SKM-1 (cell line): ENCODE measurements at regions not wholly inside any gene's neighbourhood (a gene's known extent, or its start where the extent isn't known, plus 50 kb on each side); places are given as distances from the start of the nearest gene placed in this dataset.

ENCODE experiments used
- DNase-seq: peaks from one replicate; lab custom pipeline; 2025; ENCODE audit not compliant: unreplicated experiment; lab: John Stamatoyannopoulos, UW

GRCh38 chr2:128984855-128985254 is 666.2 kb upstream of the HS6ST1 start:
- no peak for DNase-seq

DNA sequence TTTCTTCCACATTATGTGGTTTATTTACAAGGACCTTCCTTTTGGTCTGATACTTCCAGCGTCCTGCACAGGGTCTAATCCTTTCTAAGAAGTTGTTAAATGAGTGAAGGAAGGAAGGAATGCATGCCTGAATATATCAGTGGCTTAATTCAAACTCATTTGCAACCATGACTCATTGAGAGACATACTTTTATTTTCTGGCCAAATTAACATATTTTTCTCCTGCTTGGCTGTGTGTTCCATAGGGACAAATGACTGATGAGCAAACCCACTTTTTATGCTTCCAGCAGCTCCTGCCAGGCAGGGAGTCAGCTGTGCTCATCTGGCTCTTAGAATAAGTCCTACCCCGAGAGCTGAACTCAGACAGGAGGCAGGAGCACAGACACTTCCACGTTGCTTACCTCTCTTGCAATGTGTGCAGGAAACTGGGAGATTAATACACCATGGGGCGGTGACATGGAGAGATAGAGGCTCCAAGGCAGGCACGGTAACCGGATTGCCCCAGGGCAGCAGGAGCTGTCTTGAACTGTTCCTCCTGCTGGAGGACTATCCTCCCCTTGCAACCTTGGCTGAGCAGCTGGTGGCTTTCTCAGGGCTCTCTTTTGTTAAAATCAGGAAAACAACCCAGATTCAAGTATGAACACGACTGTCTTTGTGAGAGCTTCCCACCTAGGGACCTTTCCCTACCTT is 667.5 kb upstream of the HS6ST1 start:
- no peak for DNase-seq

GRCh38 chr2:128986867-128987268 is 668.2 kb upstream of the HS6ST1 start:
- no peak for DNase-seq

DNA sequence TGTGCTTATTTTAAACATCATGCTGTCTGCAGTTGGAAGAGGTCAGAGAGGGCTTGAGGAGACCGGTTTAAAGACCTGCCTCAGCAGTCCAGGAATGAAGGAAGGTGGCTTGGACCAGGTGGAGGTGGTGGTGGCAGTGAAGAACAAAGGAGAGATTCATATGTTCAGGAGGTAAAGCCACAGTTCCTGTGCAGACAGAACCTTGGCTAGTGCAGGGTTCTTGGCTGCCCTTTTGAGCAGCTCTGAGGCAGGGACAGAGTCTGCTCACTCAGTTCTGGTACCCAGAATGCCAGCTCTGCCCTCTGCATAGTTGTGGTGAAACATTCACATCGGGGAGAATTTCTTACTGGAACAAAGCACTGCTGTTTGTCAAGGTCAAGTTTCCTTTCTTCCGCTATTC is 669.7 kb upstream of the HS6ST1 start:
- no peak for DNase-seq

- DNase-seq = no peak
These were observed 670.3 kb upstream of the HS6ST1 start for GRCh38 chr2:128988967-128989366.

DNA sequence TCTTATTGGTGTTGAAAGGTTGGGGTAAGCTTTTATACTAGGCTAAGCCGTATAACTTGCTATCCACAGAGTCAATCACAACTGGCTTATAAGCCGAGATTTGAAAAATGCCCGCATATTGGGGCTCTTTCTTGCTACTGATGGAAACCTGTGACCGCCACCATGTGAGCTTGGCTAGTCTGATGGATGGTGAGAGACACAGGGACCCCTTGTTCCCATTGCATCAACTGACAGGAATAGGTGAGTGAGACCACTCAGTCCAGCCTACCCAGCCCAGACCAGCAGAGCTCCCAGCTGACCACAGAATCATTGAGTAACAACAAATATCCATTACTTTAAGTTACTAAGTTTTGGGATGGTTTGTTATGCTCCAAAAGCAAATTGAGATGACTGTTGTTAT is 676.4 kb upstream of the HS6ST1 start:
- no peak for DNase-seq

DNA sequence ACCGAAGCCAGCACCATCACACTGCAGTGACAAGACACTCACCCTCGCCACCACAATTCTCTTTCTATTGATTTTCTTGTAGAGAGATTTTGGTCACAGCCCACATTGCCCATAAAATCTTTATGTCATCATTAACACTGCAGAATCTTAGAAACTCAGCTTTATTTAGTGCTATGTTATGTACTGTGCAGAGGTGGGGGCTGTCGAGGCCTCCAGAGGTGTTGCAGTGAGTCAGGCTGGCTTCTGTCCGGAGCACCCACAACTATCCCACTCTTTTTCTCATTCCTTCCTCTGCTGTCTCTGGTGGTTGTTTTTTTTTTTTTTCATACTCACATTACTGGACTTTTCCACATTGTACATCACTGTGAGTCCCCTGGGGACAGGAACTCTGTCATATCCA is 677.4 kb upstream of the HS6ST1 start:
- DNase-seq = no peak

DNA sequence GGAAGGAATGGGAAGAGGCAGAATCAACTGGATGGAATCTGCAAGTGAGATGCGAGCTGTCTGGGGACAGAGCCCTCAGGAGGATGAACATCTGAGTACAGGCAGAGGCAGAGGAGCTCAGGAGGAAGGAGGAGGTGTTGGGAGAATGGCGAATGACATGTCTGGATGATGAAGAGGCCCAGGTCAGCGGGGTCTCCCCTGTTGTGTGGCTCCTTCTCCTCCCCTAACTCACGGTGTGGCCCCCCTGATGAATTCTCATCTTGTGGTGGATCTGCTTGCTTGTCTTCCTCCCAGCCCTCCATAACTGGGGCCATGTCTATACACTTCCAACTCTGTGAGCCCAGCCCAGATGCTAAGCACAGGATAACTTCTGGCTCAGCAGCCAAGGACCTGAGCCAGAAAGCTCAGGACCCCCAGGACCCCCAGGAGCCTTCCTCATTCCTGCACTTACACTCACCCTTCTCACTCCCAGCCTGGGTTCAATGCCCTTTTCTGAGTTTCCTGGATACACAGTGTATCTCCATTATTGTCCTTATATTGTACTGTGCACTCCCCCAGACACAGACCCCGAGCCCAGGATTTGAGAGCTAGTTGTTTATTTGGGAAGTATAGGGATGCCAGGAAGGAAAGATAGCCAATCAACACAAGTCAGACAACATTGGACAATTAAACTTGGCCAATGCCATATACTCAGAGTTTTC is 678.6 kb upstream of the HS6ST1 start:
- DNase-seq = no peak

DNA sequence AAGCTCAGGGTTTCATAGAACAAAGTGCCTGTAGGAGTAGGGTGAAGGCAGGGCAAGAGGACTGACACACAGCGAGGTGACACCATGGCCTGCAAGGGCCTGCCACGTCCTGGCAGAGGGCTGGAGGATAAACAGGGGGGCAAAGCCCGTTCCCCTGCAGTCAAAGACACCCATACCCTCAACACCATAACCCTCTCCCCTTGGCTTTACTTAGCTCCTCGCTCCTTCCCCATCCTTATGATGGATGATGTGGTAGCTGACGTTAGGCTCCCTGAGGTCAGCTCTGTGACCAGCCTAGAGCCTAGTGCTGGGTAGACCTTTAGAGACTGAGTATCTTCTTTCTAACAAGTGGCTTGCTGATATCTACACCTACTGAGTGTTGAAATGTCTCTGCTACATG is 683.3 kb upstream of the HS6ST1 start:
- DNase-seq = no peak

- no peak for DNase-seq
These were observed 684.1 kb upstream of the HS6ST1 start for GRCh38 chr2:129002751-129003150.

- no peak for DNase-seq
These were observed 685.8 kb upstream of the HS6ST1 start for GRCh38 chr2:129004485-129004884.

DNA sequence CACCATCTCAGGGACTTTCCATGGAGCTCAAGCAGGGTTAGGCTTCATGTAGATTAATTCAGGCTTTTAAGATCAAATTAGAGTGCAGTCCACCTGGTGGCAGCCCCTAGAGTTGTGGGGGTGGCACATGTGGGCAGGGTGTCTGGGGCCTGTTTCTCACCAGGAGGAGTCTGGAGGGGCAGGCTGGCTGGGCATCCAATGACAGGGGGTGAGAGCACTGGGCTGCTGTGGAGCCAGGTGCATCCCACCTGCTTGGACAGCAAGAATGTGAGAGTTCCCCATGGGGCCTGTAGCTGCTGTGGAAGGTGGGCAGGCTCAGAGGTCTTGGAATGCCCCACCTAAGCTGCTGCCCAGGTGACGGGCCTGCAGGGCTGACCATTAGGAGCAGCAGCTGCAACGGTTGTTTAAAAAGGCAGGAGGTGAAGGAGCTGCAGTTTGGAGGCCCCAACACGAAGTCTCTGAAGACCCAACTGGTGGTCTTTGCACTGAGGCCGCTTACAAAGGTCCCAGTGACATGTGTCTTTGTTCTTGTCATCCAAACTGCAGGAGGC is 686.3 kb upstream of the HS6ST1 start:
- no peak for DNase-seq

DNA sequence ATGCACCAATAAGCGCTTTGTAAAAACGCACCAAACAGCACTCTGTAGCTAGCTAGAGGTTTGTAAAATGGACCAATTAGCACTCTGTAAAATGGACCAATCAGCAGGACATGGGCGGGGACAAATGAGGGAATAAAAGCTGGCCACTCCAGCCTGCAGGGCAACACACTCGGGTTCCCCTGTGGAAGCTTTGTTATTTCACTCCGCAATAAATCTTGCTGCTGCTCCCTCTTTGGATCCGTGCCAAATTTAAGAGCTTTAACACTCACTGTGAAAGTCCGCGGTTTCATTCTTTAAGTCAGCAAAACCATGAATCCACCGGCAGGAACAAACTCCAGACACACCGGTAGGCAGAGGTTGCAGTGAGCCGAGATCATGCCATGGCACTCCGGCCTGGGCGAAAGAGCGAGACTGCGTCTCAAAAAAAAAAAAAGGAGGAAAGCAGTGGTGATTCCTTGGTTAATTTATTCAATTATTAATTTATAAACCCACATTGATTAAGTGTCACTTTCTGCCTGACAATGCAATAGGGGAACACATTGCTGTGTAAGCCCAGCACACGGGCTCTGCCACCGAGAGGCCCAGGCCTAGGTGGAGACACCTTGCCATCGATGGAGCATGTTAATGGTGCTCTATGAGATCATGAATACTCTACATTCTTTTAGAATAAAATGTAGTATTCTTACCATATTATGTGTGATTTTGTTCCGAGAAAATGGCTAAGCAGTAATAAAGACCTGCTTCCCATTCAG is 687.6 kb upstream of the HS6ST1 start:
- no peak for DNase-seq

- no peak for DNase-seq
These were observed 688.2 kb upstream of the HS6ST1 start for GRCh38 chr2:129006901-129007300.

DNA sequence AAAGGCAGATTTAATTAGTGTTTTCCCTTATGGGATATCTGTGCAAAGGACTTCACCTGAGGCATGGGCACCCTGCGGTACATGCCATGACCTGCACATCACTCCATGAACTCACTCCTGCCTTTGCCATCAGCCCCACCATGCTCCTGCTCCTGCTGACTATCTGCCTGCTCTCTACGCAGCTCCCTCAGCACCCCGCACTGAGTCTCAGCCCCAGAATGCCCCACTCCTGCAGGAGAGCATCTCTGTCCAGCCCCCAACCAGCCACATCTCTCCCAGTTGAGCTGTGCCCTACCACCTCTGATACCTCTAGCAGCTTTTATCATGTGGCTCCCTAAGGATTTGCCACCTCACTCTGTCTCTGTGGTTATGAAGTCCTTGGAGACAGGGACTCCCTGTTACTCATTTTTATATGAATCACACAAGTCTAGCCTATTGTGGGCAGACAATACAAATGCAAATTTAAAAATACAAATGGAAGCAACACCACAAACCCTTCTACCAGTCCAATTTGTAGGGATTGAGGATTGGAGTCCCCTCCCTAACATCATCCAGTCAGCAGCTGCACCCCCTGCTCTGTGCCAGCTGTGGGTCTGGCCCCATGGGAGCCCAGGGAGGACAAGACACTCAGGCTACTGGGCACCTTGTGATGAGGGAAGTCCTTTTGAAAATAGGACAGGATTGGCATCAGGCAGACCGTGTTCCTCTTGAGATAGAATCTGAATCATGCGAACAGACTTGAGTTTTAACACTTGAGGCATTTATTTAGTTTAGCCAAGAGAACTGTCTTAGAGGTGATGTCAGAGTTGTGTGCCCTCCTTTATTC is 689.6 kb upstream of the HS6ST1 start:
- DNase-seq = no peak

DNA sequence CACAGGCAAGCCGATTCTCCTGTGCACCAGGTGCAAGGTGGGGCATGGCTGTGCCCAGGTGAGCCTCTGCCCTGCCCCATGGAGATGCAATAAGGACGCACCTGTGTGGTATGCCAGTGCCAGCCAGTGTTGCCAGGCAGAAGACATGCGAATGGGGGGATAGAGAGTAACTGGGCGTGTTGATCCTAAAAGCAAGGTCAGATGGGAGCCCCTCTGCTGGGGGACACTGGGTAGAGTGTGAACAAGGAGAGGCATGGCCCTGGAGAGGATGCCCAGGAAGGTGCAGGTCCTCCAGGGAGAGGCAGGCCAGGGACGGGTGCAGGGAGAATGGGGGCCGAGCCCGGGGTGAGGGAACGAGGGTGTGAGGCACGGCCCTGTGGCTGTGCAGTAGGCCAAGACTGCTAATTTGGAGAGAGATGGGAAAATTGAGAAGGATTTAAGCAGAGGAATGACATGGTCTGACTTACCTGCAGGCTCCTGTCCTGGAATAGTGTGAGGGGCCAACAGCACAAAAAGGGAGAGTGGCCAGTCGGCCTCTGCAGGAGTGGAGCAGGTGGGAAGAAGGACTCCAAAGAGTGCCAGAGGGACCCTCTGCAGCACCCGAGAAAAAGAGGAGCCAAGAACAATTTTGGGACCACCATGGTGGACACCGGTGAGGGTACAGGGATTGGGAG is 690.4 kb upstream of the HS6ST1 start:
- DNase-seq = no peak

GRCh38 chr2:129009555-129010146 is 691.0 kb upstream of the HS6ST1 start:
- no peak for DNase-seq

DNA sequence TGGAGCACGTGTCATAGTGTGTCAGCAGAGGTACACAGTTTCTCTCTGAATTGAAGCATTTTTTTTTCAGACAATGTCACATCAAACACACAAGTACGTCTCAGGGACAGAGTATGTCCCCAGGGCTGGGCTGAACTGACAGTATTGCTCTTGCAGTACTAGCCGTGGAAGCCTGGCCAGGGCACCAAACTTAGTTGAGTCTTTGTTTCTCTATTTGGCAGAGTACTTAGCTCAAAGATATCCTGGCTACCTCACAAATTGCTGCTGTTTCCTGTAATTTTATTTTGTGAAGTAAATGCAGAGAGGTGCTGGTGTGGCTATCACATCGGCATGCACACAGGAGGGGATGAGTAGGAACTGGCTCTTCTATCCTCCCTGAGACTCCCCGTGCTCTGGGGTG is 691.6 kb upstream of the HS6ST1 start:
- no peak for DNase-seq

GRCh38 chr2:129011466-129012061 is 692.9 kb upstream of the HS6ST1 start:
- no peak for DNase-seq

DNA sequence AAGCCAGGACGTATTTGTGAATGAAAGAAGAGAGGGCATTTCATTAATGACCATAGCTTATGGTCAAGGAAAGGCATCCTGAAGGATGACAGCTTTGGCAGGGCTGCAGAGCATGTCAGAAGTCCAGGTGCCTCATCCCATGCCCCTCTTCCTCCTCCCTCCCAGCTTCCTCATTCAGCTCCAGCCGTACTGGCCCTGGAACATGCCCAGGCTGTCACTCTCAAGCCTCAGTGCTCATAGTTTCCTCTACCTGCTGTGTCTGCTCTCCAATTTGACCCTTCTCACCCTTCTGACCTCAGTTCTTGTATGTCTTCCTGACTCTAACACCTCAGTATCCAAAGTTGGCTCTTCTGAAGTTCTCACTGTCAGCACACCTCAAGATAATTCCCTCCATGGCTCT is 695.8 kb upstream of the HS6ST1 start:
- no peak for DNase-seq
